ENCODE measurements at regions not wholly inside any gene's neighbourhood (a gene's known extent, or its start where the extent isn't known, plus 50 kb on each side); places are given as distances from the start of the nearest gene placed in this dataset.

- FAIRE-seq, result no peak
Measured at GRCh38 chr11:104404231-104405175, 240.6 kb upstream of the PDGFD start.

GRCh38 chr11:104402812-104403521, 239.0 kb upstream of the PDGFD start:
- no peak for FAIRE-seq

GRCh38 chr11:104394508-104394907, 230.6 kb upstream of the PDGFD start:
- no peak for FAIRE-seq

GRCh38 chr11:104390651-104391050, 226.7 kb upstream of the PDGFD start:
- FAIRE-seq, result no peak

GRCh38 chr11:104385884-104386283, 221.9 kb upstream of the PDGFD start:
- FAIRE-seq, result no peak

- FAIRE-seq, result no peak
Measured at GRCh38 chr11:104380358-104380757, 216.4 kb upstream of the PDGFD start.

GRCh38 chr11:104372111-104372510, 208.2 kb upstream of the PDGFD start:
- FAIRE-seq, result no peak

GRCh38 chr11:104370478-104370877, 206.5 kb upstream of the PDGFD start:
- FAIRE-seq, result no peak

- no peak for FAIRE-seq
Measured at GRCh38 chr11:104369761-104370160, 205.8 kb upstream of the PDGFD start.

- FAIRE-seq, result no peak
Measured at GRCh38 chr11:104366321-104366734, 202.4 kb upstream of the PDGFD start.

GRCh38 chr11:104365676-104366075, 201.7 kb upstream of the PDGFD start:
- FAIRE-seq, result no peak

- no peak for FAIRE-seq
Measured at GRCh38 chr11:104361975-104362374, 198.0 kb upstream of the PDGFD start.

GRCh38 chr11:104352036-104352435, 188.1 kb upstream of the PDGFD start:
- FAIRE-seq, result no peak

GRCh38 chr11:104343578-104343977, 179.6 kb upstream of the PDGFD start:
- no peak for FAIRE-seq

- FAIRE-seq, result no peak
Measured at GRCh38 chr11:104340590-104340989, 176.6 kb upstream of the PDGFD start.

GRCh38 chr11:104339380-104339831, 175.5 kb upstream of the PDGFD start:
- no peak for FAIRE-seq

GRCh38 chr11:104338186-104338585, 174.2 kb upstream of the PDGFD start:
- FAIRE-seq, result no peak

GRCh38 chr11:104337273-104337672, 173.3 kb upstream of the PDGFD start:
- no peak for FAIRE-seq

GRCh38 chr11:104333977-104334376, 170.0 kb upstream of the PDGFD start:
- FAIRE-seq, result no peak

- FAIRE-seq, result no peak
Measured at GRCh38 chr11:104332110-104332509, 168.2 kb upstream of the PDGFD start.

GRCh38 chr11:104329078-104329665, 165.2 kb upstream of the PDGFD start:
- no peak for FAIRE-seq

GRCh38 chr11:104328512-104328907, 164.6 kb upstream of the PDGFD start:
- no peak for FAIRE-seq

GRCh38 chr11:104327861-104328511, 164.0 kb upstream of the PDGFD start:
- FAIRE-seq, result no peak
